22Rv1 (cell line): ENCODE measurements at regions not wholly inside any gene's neighbourhood (a gene's known extent, or its start where the extent isn't known, plus 50 kb on each side); places are given as distances from the start of the nearest gene placed in this dataset.

Experiments
- ZFX ChIP-seq: fragments of 450-650 bp; IDR thresholded peaks from 2 replicates; pipeline ENCODE4 v1.6.1; 2017; ENCODE audit warnings: antibody characterized with exemption, borderline replicate concordance
- TF ChIP-seq, protein P1 (sequence below): fragments of 450-650 bp; IDR thresholded peaks from 2 replicates; pipeline ENCODE4 v1.5.1; 2017; ENCODE audit warnings: mild to moderate bottlenecking

GRCh38 chr4:13981499-13981898 lies 354.0 kb upstream of the BOD1L1 start:
- TF ChIP-seq ZFX = no peak
- TF ChIP-seq, protein P1, sequence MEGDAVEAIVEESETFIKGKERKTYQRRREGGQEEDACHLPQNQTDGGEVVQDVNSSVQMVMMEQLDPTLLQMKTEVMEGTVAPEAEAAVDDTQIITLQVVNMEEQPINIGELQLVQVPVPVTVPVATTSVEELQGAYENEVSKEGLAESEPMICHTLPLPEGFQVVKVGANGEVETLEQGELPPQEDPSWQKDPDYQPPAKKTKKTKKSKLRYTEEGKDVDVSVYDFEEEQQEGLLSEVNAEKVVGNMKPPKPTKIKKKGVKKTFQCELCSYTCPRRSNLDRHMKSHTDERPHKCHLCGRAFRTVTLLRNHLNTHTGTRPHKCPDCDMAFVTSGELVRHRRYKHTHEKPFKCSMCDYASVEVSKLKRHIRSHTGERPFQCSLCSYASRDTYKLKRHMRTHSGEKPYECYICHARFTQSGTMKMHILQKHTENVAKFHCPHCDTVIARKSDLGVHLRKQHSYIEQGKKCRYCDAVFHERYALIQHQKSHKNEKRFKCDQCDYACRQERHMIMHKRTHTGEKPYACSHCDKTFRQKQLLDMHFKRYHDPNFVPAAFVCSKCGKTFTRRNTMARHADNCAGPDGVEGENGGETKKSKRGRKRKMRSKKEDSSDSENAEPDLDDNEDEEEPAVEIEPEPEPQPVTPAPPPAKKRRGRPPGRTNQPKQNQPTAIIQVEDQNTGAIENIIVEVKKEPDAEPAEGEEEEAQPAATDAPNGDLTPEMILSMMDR = no peak
